Large intestine (tissue), 3 donors: ENCODE measurements at regions not wholly inside any gene's neighbourhood (a gene's known extent, or its start where the extent isn't known, plus 50 kb on each side); places are given as distances from the start of the nearest gene placed in this dataset.

ENCODE experiments used
- DNase-seq, 2 donors: peaks; one replicate each; pipeline versions ENCODE4 v3.0.0 to v3.0.0-alpha.2; 2013
- H3K27ac ChIP-seq: one replicate; pipeline ENCODE4 v1.5.1; 2013; ENCODE audit warnings: low read length
- H3K27me3 ChIP-seq: 2 replicates; pipeline ENCODE4 v1.6.1; 2013; ENCODE audit warnings: low read length; ENCODE audit not compliant: control insufficient read depth, insufficient read depth
- H3K36me3 ChIP-seq: 2 replicates; pipeline ENCODE4 v1.6.1; 2013; ENCODE audit warnings: low read length; ENCODE audit not compliant: control insufficient read depth, insufficient read depth
- H3K4me1 ChIP-seq: one replicate; pipeline ENCODE4 v1.6.1; 2013; ENCODE audit warnings: low read length; ENCODE audit not compliant: control insufficient read depth, insufficient read depth
- H3K4me3 ChIP-seq: one replicate; pipeline ENCODE4 v1.5.1; 2013; ENCODE audit warnings: low read length
- H3K9me3 ChIP-seq: one replicate; pipeline ENCODE4 v1.6.1; 2013; ENCODE audit warnings: mild to moderate bottlenecking, low read depth, low read length, moderate library complexity; ENCODE audit not compliant: control insufficient read depth
- WGBS: methylation state at CpG from one replicate; pipeline ENCODE4 v1.1.5; 2013; ENCODE audit warnings: low lambda C conversion rate; ENCODE audit not compliant: insufficient coverage; 5-methylcytosine and 5-hydroxymethylcytosine counted together

DNA sequence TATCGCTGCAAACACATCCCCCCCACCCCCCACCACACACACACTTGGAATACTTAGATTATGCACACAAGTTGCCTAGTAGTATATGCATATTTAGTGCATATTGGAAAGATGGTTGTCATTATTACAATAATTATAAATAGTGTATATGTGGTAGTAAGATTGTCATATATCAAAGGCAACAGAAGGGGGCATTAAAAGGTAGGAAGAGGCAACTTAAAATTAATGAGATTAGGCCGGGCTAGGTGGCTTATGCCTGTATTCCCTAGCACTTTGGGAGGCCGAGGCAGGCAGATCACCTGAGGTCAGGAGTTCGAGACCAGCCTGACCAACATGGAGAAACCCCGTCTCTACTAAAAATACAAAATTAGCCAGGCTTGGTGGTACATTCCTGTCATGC, 52.1 kb downstream of the GSC start:
- H3K27me3 ChIP-seq, result peaks cover 9% of the 10 kb centered on the region
- H3K4me1 ChIP-seq, result no peaks in the 10 kb centered on the region
- no peak for DNase-seq
- H3K27ac ChIP-seq, result no peak overlapping the region
- H3K36me3 ChIP-seq, result no peaks in the 10 kb centered on the region
- H3K9me3 ChIP-seq, result no peaks in the 10 kb centered on the region
- no CpG with 5 or more reads among the region's 5 CpGs for WGBS
- no peak overlapping the region for H3K4me3 ChIP-seq

DNA sequence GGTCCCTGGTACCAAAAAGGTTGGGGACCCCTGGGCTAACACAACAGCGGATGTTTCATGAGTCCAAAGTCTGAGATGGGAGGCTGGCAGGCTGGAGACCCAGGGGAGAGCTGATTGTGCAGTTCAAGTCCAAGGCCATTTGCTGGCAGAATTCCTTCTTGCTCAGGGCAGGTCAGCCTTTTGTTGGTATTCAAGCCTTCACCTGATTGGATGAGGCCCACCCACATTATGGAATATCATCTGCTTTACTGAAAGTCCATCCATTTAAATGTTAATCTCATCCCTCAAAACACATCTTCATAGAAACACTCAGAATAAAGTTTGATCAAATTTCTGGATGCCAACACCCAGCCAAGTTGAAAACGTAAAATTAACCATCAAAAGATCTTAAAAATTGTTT, 52.9 kb downstream of the GSC start:
- no peak overlapping the region for H3K4me3 ChIP-seq
- H3K27ac ChIP-seq, result no peak overlapping the region
- no peaks in the 10 kb centered on the region for H3K9me3 ChIP-seq
- peaks cover 10% of the 10 kb centered on the region for H3K27me3 ChIP-seq
- H3K4me1 ChIP-seq, result no peaks in the 10 kb centered on the region
- H3K36me3 ChIP-seq, result no peaks in the 10 kb centered on the region
- no peak for DNase-seq
- WGBS, result 100% methylated on average over 1 of the region's 2 CpGs

DNA sequence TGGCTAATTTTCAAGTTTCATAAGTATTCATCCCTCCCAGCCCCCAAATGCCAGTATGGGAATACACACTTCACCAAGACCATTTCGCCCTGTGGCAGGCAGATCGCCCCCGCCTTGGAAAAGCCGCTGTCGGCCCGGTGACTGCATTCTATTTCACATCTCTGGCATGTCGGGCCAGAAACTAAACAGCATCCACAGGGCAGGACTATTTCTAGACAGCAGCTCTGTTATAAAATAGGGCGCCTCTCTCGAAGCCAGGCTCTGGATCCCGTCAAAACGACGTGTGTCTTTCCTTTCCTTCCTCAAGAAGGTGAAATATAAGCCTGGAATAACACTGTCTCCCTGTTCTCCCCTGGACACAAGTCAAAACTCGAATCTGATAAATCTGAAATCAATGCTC, 56.8 kb downstream of the GSC start:
- H3K4me1 ChIP-seq, result no peaks in the 10 kb centered on the region
- no peak overlapping the region for H3K4me3 ChIP-seq
- DNase-seq, result no peak
- H3K36me3 ChIP-seq, result no peaks in the 10 kb centered on the region
- peaks cover 20% of the 10 kb centered on the region for H3K27me3 ChIP-seq
- 88% methylated on average over 1 of the region's 13 CpGs for WGBS
- H3K9me3 ChIP-seq, result no peaks in the 10 kb centered on the region
- H3K27ac ChIP-seq, result no peak overlapping the region

DNA sequence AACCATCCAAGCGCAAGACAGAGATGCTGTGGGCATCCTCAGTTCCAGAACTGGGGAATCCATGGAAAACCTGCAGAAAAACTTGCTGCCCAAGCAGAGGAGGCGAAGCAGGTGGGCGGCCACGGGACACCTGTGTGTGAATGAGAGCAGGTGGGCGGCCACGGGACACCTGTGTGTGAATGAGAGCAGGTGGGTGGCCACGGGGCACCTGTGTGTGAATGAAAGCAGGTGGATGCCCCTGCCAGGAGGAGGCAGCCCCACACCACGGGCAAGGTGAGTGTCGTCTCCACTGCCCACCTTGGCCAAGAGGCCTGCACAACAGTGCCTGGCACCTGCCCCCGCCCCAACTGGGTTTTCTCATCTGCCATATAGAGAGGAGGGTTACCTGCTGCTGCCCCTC, 59.2 kb downstream of the GSC start:
- no peak overlapping the region for H3K27ac ChIP-seq
- H3K4me3 ChIP-seq, result no peak overlapping the region
- peaks cover 19% of the 10 kb centered on the region for H3K27me3 ChIP-seq
- no peaks in the 10 kb centered on the region for H3K4me1 ChIP-seq
- no peaks in the 10 kb centered on the region for H3K36me3 ChIP-seq
- DNase-seq, result no peak
- no peaks in the 10 kb centered on the region for H3K9me3 ChIP-seq
- no CpG with 5 or more reads among the region's 10 CpGs for WGBS

DNA sequence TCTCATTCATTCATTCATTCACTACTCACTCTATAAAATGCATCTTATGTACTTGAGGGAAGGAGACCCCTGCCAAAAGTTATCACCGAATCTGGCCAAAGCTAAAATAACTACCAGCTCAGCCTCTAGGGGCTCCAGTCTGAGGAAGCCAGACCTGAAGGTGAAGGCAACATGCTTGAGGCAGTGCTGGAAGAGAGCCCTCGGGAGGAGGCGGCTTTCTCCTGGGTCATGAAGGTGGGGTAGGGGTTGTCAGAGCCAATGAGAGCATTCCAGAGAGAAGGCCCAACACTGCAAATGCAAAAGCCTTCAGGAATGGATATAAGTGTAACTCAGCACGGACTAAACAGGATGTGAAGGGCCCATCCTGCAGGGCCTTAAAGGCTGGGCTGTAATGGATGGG, 62.4 kb downstream of the GSC start:
- no peaks in the 10 kb centered on the region for H3K9me3 ChIP-seq
- 71% methylated on average over 1 of the region's 4 CpGs for WGBS

GRCh38 chr14:94706133-94706532, 63.8 kb downstream of the GSC start:
- Histone ChIP-seq H3K27ac (no peak overlapping the region), H3K36me3 (no peaks in the 10 kb centered on the region), H3K4me1 (no peaks in the 10 kb centered on the region), H3K4me3 (no peak overlapping the region), H3K9me3 (no peaks in the 10 kb centered on the region), H3K27me3 (peaks cover 6% of the 10 kb centered on the region)
- DNase-seq, result no peak
- 65% methylated on average over 2 of the region's 6 CpGs for WGBS

More for the DNA sequence above, 62.4 kb downstream of the GSC start:
- Histone ChIP-seq H3K27me3 (peaks cover 10% of the 10 kb centered on the region), H3K36me3 (no peaks in the 10 kb centered on the region), H3K27ac (no peak overlapping the region), H3K4me3 (no peak overlapping the region), H3K4me1 (no peaks in the 10 kb centered on the region)
- no peak for DNase-seq

DNA sequence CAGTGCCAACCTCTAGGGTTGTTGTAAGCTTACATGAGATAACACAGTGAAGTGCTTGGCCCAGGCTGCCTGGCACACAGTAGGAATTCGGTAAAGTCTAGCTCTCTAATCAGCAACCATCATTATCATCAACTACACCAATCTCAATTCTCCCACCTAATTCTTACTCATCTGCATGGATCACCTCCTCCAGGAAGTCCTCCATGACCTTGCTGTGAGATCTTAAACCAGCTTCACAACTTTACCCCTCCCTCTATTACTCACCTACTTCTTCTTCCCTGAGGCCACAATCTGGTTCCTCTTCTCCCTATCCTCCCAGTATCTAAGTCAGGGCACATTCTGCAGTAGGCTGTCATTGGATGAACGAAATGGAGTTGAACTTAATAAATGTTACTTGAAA, 67.3 kb downstream of the GSC start:
- no CpG with 5 or more reads among the region's 2 CpGs for WGBS
- Histone ChIP-seq H3K27me3 (peaks cover 6% of the 10 kb centered on the region), H3K27ac (no peak overlapping the region), H3K4me1 (no peaks in the 10 kb centered on the region), H3K9me3 (no peaks in the 10 kb centered on the region), H3K4me3 (no peak overlapping the region), H3K36me3 (no peaks in the 10 kb centered on the region)
- DNase-seq, result no peak

GRCh38 chr14:94701861-94702370, 68.0 kb downstream of the GSC start:
- H3K4me1 ChIP-seq, result no peaks in the 10 kb centered on the region
- no CpG with 5 or more reads among the region's 3 CpGs for WGBS
- no peak overlapping the region for H3K4me3 ChIP-seq
- peaks cover 6% of the 10 kb centered on the region for H3K27me3 ChIP-seq
- no peaks in the 10 kb centered on the region for H3K36me3 ChIP-seq
- no peak overlapping the region for H3K27ac ChIP-seq
- no peak for DNase-seq
- H3K9me3 ChIP-seq, result no peaks in the 10 kb centered on the region

- no peaks in the 10 kb centered on the region for H3K36me3 ChIP-seq
- H3K4me1 ChIP-seq, result no peaks in the 10 kb centered on the region
- no CpG with 5 or more reads among the region's 8 CpGs for WGBS
- DNase-seq, result no peak
- H3K27me3 ChIP-seq, result peaks cover 6% of the 10 kb centered on the region
- no peak overlapping the region for H3K4me3 ChIP-seq
- H3K27ac ChIP-seq, result no peak overlapping the region
- no peaks in the 10 kb centered on the region for H3K9me3 ChIP-seq
Measured at GRCh38 chr14:94700336-94700735, 69.6 kb downstream of the GSC start.

DNA sequence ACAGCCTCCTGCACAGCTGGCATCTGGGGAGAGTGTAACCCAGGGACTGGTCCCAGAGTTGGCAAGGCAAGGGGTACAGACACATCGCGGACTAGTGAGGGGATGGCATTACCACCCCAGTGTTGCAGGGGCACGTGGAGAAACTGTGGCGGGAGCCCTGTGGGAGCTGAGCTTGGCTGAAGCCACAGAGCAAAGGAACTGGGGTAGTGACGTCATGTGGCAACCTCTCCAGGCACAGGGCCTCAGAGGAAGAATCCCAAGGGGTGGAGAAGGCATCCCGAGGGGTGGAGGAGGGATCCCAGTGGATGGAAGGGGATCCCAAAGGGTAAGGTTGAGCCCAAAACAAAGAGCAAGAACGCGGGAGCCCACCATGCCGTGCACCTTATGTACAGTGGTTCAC, 70.1 kb downstream of the GSC start:
- Histone ChIP-seq H3K4me3 (no peak overlapping the region), H3K36me3 (no peaks in the 10 kb centered on the region), H3K27ac (no peak overlapping the region), H3K4me1 (no peaks in the 10 kb centered on the region), H3K27me3 (peaks cover 6% of the 10 kb centered on the region), H3K9me3 (no peaks in the 10 kb centered on the region)
- DNase-seq, result no peak
- WGBS, result 100% methylated on average over 1 of the region's 9 CpGs

- Histone ChIP-seq H3K36me3 (no peaks in the 10 kb centered on the region), H3K4me1 (no peaks in the 10 kb centered on the region), H3K4me3 (no peak overlapping the region), H3K27ac (no peak overlapping the region), H3K9me3 (no peaks in the 10 kb centered on the region), H3K27me3 (peaks cover 6% of the 10 kb centered on the region)
- no CpG with 5 or more reads among the region's 12 CpGs for WGBS
- DNase-seq, result no peak
Measured at GRCh38 chr14:94697773-94698556, 71.9 kb downstream of the GSC start.
